ENCODE measurements at regions not wholly inside any gene's neighbourhood (a gene's known extent, or its start where the extent isn't known, plus 50 kb on each side); places are given as distances from the start of the nearest gene placed in this dataset.
"Not testable (repeated sequence)": the region's sequence is repeated elsewhere in the genome, so short reads cannot be mapped to it uniquely, and the experiment has no call there.

DNA sequence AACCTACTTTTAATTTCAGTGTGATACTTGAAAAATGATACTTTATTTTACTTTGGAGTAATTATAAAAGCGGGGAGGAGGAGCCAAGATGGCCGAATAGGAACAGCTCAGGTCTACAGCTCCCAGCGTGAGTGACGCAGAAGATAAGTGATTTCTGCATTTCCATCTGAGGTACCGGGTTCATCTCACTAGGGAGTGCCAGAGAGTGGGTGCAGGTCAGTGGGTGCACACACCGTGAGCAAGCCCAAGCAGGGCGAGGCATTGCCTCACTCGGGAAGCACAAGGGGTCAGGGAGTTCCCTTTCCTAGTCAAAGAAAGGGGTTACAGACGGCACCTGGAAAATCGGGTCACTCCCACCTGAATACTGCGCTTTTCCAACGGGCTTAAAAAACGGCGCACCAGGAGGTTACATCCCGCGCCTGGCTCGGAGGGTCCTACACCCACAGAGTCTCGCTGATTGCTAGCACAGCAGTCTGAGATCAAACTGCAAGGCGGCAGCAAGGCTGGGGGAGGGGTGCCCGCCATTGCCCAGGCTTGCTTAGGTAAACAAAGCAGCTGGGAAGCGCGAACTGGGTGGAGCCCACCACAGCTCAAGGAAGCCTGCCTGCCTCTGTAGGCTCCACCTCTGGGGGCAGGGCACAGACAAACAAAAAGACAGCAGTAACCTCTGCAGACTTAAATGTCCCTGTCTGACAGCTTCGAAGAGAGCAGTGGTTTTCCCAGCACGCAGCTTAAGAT, 640.3 kb downstream of the EPHA3 start:
- TF ChIP-seq, protein P1, sequence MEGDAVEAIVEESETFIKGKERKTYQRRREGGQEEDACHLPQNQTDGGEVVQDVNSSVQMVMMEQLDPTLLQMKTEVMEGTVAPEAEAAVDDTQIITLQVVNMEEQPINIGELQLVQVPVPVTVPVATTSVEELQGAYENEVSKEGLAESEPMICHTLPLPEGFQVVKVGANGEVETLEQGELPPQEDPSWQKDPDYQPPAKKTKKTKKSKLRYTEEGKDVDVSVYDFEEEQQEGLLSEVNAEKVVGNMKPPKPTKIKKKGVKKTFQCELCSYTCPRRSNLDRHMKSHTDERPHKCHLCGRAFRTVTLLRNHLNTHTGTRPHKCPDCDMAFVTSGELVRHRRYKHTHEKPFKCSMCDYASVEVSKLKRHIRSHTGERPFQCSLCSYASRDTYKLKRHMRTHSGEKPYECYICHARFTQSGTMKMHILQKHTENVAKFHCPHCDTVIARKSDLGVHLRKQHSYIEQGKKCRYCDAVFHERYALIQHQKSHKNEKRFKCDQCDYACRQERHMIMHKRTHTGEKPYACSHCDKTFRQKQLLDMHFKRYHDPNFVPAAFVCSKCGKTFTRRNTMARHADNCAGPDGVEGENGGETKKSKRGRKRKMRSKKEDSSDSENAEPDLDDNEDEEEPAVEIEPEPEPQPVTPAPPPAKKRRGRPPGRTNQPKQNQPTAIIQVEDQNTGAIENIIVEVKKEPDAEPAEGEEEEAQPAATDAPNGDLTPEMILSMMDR (IDR thresholded peaks at IDR 0.05; ENCODE audit: low read depth, low read length, missing input control), result not testable (repeated sequence)
- TF ChIP-seq SP1 (IDR thresholded peaks at IDR 0.05), result not testable (repeated sequence)
- TF ChIP-seq, protein P2, sequence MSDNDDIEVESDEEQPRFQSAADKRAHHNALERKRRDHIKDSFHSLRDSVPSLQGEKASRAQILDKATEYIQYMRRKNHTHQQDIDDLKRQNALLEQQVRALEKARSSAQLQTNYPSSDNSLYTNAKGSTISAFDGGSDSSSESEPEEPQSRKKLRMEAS (IDR thresholded peaks at IDR 0.05), result not testable (repeated sequence)
